ENCODE measurements at regions not wholly inside any gene's neighbourhood (a gene's known extent, or its start where the extent isn't known, plus 50 kb on each side); places are given as distances from the start of the nearest gene placed in this dataset.

- TF ChIP-seq, protein P1, sequence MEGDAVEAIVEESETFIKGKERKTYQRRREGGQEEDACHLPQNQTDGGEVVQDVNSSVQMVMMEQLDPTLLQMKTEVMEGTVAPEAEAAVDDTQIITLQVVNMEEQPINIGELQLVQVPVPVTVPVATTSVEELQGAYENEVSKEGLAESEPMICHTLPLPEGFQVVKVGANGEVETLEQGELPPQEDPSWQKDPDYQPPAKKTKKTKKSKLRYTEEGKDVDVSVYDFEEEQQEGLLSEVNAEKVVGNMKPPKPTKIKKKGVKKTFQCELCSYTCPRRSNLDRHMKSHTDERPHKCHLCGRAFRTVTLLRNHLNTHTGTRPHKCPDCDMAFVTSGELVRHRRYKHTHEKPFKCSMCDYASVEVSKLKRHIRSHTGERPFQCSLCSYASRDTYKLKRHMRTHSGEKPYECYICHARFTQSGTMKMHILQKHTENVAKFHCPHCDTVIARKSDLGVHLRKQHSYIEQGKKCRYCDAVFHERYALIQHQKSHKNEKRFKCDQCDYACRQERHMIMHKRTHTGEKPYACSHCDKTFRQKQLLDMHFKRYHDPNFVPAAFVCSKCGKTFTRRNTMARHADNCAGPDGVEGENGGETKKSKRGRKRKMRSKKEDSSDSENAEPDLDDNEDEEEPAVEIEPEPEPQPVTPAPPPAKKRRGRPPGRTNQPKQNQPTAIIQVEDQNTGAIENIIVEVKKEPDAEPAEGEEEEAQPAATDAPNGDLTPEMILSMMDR (conservative IDR thresholded peaks at IDR 0.05; ENCODE audit: low read length): no peak
- H3K4me3 ChIP-seq (ENCODE audit: low read length): no peak overlapping the region
- DNase-seq (ENCODE audit: low read depth): no peak
Observed at GRCh38 chr2:15858466-15858865, 81.9 kb upstream of the MYCN start.

GRCh38 chr2:15860051-15860663 is 80.2 kb upstream of the MYCN start:
- TF ChIP-seq, protein P1 (conservative IDR thresholded peaks at IDR 0.05; ENCODE audit: low read length): no peak
- H3K4me3 ChIP-seq (ENCODE audit: low read length): no peak overlapping the region
- no peak for DNase-seq (ENCODE audit: low read depth)

GRCh38 chr2:15860760-15861159 is 79.6 kb upstream of the MYCN start:
- no peak for DNase-seq (ENCODE audit: low read depth)
- TF ChIP-seq, protein P1 (conservative IDR thresholded peaks at IDR 0.05; ENCODE audit: low read length): no peak
- no peak overlapping the region for H3K4me3 ChIP-seq (ENCODE audit: low read length)

- DNase-seq (ENCODE audit: low read depth): no peak
- TF ChIP-seq, protein P1 (conservative IDR thresholded peaks at IDR 0.05; ENCODE audit: low read length): no peak
- no peak overlapping the region for H3K4me3 ChIP-seq (ENCODE audit: low read length)
Observed at GRCh38 chr2:15861172-15861822, 79.1 kb upstream of the MYCN start.

- H3K4me3 ChIP-seq (ENCODE audit: low read length): no peak overlapping the region
- DNase-seq (ENCODE audit: low read depth): no peak
- TF ChIP-seq, protein P1 (conservative IDR thresholded peaks at IDR 0.05; ENCODE audit: low read length): no peak
Observed at GRCh38 chr2:15861898-15862297, 78.5 kb upstream of the MYCN start.

- H3K4me3 ChIP-seq (ENCODE audit: low read length): no peak overlapping the region
- no peak for DNase-seq (ENCODE audit: low read depth)
- TF ChIP-seq, protein P1 (conservative IDR thresholded peaks at IDR 0.05; ENCODE audit: low read length): no peak
Observed at GRCh38 chr2:15863089-15863488, 77.3 kb upstream of the MYCN start.

DNA sequence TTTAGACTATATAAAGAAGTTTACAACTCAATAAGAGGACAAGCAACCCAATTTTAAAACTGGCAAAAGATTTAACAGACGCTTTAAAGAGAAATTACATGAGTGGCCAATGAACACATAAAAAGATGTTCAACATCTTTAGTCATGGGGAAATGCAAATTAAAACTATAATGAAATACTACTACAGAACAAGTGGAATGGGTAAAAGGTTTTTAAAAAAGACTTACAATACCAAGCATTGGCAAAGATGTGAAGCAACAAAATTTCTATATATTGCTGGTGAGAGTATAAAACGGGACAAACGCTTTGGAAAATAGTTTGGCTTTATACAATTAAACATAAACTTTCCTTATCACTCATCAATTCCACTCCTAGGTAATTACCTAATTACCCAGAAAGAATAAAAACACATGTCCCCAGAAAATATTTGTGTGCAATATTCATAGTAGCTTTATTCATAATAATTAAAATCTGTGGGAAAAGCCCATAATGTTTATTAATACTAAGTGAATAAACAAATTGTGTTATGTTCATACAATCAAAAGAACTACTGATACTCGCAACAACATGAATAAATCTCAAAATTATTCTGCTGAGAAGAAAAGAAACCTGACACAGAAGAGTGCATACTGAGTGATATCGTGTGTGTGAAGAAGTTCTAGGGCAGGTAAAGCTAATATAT is 76.7 kb upstream of the MYCN start:
- DNase-seq (ENCODE audit: low read depth): no peak
- TF ChIP-seq, protein P1 (conservative IDR thresholded peaks at IDR 0.05; ENCODE audit: low read length): no peak
- H3K4me3 ChIP-seq (ENCODE audit: low read length): no peak overlapping the region

All from AG10803 (cell line).